Gastroesophageal sphincter (tissue), 4 donors: ENCODE measurements at regions not wholly inside any gene's neighbourhood (a gene's known extent, or its start where the extent isn't known, plus 50 kb on each side); places are given as distances from the start of the nearest gene placed in this dataset.

Experiments used
- ATAC-seq: fragments of 150-250 bp; one replicate; pipeline ENCODE4 v1.9.1; 2016; ENCODE audit warnings: mild to moderate bottlenecking, moderate library complexity
- H3K27ac ChIP-seq, 4 donors: fragments of 200-600 bp; sonication (generic) in 3 of 4; 1 replicate in 3 of 4; 2 replicates in 1 of 4; pipeline ENCODE4 v1.5.1; 2016 to 2019
- H3K27me3 ChIP-seq: fragments of 200-600 bp; sonication (generic); one replicate; pipeline ENCODE4 v1.5.1; 2019
- H3K36me3 ChIP-seq, 2 donors: fragments of 200-600 bp; sonication (generic); one replicate each; pipeline ENCODE4 v1.5.1; 2019; ENCODE audit warnings: control low read depth in 1 of 2
- H3K4me1 ChIP-seq, 3 donors: fragments of 200-600 bp; sonication (generic); 1 replicate in 2 of 3; 2 replicates in 1 of 3; pipeline ENCODE4 v1.5.1; 2016 to 2019; ENCODE audit warnings: control low read depth in 2 of 3
- H3K4me3 ChIP-seq, 2 donors: fragments of 200-600 bp; sonication (generic); one replicate each; pipeline ENCODE4 v1.5.1; 2019; ENCODE audit warnings: mild to moderate bottlenecking in 1 of 2, moderate library complexity in 1 of 2
- H3K9me3 ChIP-seq, 3 donors: fragments of 200-600 bp; sonication (generic); one replicate each; pipeline ENCODE4 v1.5.1; 2017 to 2019; ENCODE audit warnings: control low read depth in 2 of 3
- EP300 ChIP-seq: sonication (generic); formaldehyde crosslinking; IDR thresholded peaks from one replicate; pipeline ENCODE4 v1.6.1; 2017; ENCODE audit warnings: antibody characterized with exemption, mild to moderate bottlenecking
- POLR2A ChIP-seq, 2 donors: fragments of 450-650 bp; IDR thresholded peaks; one replicate each; pipeline ENCODE4 v1.6.1; 2017; ENCODE audit warnings: antibody characterized with exemption in 2 of 2, mild to moderate bottlenecking in 2 of 2, moderate library complexity in 1 of 2
- POLR2AphosphoS5 ChIP-seq: sonication (generic); formaldehyde crosslinking; IDR thresholded peaks from one replicate; pipeline ENCODE4 v1.6.1; 2017; ENCODE audit warnings: antibody characterized with exemption
- WGBS, 2 donors: methylation state at CpG; one replicate each; pipeline ENCODE4 v1.1.5; 2018; ENCODE audit warnings: low coverage in 1 of 2; 5-methylcytosine and 5-hydroxymethylcytosine counted together
- TF ChIP-seq, protein P1 (sequence below), 4 experiments: fragments of 200-600 bp in 2 of 4; fragments of 450-650 bp in 2 of 4; sonication (generic) in 1 of 4; IDR thresholded peaks; one replicate each; pipeline ENCODE4 v1.5.1; 2017 to 2019; ENCODE audit warnings: antibody characterized with exemption in 4 of 4, mild to moderate bottlenecking in 2 of 4, moderate library complexity in 2 of 4

DNA sequence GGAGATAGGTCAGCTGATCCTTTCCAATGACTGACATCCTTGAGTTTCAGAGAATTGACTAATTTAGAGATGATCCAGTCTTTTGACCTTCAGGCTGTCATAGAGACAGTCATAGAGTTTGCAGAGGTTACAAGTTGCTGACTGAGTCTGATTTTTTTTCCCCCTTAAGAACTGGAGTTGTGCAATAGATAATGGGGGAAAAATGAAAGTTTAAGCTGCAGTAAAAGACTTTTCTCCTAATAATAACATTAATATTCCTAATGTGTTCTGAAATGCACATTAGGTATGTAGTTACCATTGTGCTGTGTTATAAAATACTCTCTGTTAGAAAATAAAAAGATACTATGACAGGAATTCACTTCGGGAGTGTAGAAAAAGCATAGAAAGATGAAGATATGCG, 876.9 kb upstream of the RAG2 start:
- Histone ChIP-seq H3K27ac (no peak overlapping the region), H3K9me3 (no peaks in the 10 kb centered on the region), H3K36me3 (no peaks in the 10 kb centered on the region), H3K4me1 (no peaks in the 10 kb centered on the region), H3K4me3 (no peak overlapping the region), H3K27me3 (no peaks in the 10 kb centered on the region)
- TF ChIP-seq, protein P1, sequence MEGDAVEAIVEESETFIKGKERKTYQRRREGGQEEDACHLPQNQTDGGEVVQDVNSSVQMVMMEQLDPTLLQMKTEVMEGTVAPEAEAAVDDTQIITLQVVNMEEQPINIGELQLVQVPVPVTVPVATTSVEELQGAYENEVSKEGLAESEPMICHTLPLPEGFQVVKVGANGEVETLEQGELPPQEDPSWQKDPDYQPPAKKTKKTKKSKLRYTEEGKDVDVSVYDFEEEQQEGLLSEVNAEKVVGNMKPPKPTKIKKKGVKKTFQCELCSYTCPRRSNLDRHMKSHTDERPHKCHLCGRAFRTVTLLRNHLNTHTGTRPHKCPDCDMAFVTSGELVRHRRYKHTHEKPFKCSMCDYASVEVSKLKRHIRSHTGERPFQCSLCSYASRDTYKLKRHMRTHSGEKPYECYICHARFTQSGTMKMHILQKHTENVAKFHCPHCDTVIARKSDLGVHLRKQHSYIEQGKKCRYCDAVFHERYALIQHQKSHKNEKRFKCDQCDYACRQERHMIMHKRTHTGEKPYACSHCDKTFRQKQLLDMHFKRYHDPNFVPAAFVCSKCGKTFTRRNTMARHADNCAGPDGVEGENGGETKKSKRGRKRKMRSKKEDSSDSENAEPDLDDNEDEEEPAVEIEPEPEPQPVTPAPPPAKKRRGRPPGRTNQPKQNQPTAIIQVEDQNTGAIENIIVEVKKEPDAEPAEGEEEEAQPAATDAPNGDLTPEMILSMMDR (IDR thresholded peaks at IDR 0.05): no peak
- no peak for TF ChIP-seq POLR2AphosphoS5
- no peak for TF ChIP-seq POLR2A (IDR thresholded peaks at IDR 0.05)
- no peak for TF ChIP-seq EP300
- ATAC-seq: no peak
- WGBS, 2 donors: 60 to 65% methylated on average over 2 of the region's 2 CpGs

DNA sequence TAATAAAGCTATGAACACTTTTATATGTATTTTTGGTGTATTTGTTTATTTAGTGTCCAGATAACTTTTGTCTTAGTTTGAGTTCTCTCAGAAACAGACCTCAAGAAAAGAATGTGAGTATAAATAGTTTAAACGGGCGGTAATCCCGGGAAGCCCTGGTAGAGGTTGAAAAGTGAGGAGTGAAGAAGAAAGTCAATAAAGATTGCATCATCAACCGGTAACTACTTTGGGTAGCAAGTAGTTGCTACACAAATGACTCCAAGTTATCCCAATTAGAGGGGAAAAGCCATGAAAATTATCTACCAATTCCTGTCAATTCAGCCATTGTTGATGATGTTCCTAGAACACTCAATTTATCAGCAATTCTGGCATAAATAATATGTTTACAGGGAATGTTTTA, 870.3 kb upstream of the RAG2 start:
- no peak for TF ChIP-seq POLR2A (IDR thresholded peaks at IDR 0.05)
- no peak for TF ChIP-seq EP300
- TF ChIP-seq, protein P1 (IDR thresholded peaks at IDR 0.05): no peak
- TF ChIP-seq POLR2AphosphoS5: no peak

DNA sequence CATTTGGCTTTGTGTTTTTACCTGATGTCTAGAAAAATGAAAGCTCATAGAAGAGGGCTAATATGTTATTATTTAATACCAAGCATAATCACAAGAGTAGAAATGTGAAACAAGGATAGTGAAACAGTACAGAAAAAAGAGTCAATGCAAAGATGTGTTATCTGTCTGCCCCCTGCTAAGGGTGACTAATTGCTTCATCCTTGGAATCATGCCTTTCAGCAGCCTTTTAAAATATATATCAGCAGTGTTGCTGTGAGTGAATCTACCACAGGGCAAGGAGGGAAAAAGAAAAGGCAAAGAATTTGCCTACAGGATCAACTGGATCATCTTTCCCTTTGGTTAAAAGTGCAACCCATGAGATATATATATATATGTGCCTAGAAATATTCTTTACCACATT, 867.2 kb upstream of the RAG2 start:
- Histone ChIP-seq H3K27ac (no peak overlapping the region), H3K4me3 (no peak overlapping the region), H3K27me3 (no peaks in the 10 kb centered on the region), H3K9me3 (no peaks in the 10 kb centered on the region), H3K36me3 (no peaks in the 10 kb centered on the region), H3K4me1 (no peaks in the 10 kb centered on the region)
- no peak for TF ChIP-seq EP300
- TF ChIP-seq, protein P1 (IDR thresholded peaks at IDR 0.05): no peak
- TF ChIP-seq POLR2AphosphoS5: no peak
- TF ChIP-seq POLR2A (IDR thresholded peaks at IDR 0.05): no peak
- no peak for ATAC-seq

More for the DNA sequence above, 870.3 kb upstream of the RAG2 start:
- Histone ChIP-seq H3K4me1 (no peaks in the 10 kb centered on the region), H3K4me3 (no peak overlapping the region), H3K9me3 (no peaks in the 10 kb centered on the region), H3K36me3 (no peaks in the 10 kb centered on the region), H3K27me3 (no peaks in the 10 kb centered on the region), H3K27ac (no peak overlapping the region)
- no peak for ATAC-seq
- WGBS, 2 donors: 86% methylated on average over 4 of the region's 4 CpGs; no CpG with 5 or more reads in 1 of the 2 donors

DNA sequence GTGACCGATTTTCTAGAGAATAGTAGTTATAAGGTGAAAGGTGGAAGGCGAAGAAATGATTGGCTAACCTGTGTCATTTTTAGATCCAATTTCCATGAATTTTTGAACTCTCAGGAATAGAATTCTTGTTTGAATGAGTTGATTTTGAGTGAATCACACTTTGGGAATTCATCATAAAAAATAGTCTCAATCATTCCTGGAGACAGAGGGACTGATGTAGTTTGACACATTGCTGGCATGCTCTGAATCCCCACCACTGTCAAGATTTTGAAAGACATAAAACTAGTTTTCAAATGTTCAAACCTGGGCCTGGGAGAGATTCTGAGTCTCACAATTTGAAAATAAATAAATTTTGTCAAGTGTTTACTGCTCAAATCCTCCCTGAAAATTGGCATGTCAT, 861.4 kb upstream of the RAG2 start:
- TF ChIP-seq EP300: no peak
- TF ChIP-seq POLR2A (IDR thresholded peaks at IDR 0.05): no peak
- TF ChIP-seq POLR2AphosphoS5: no peak
- TF ChIP-seq, protein P1 (IDR thresholded peaks at IDR 0.05): no peak
- Histone ChIP-seq H3K4me3 (no peak overlapping the region), H3K27me3 (no peaks in the 10 kb centered on the region), H3K27ac (no peak overlapping the region), H3K9me3 (no peaks in the 10 kb centered on the region), H3K4me1 (no peaks in the 10 kb centered on the region), H3K36me3 (no peaks in the 10 kb centered on the region)
- no peak for ATAC-seq
- 88 to 93% methylated on average over 2 of the region's 2 CpGs for WGBS, 2 donors

DNA sequence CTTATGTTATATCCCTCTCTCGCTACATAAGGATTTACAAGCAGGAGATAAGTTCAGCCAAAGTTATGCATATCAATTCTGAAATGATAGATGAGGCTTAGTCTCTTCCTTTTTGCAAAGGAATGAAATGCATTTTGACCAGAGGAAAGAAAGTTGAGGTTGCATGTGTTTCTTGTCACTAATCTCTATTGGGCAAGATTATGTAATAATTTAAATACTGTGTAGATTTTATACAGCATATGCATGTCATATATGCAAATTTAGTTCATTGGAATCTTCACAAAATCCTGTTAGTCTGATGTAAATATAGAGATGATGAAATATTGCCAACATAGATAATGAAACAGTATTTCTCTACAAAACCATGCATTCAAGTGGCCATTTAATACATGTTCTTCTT, 858.7 kb upstream of the RAG2 start:
- ATAC-seq: no peak
- Histone ChIP-seq H3K27me3 (no peaks in the 10 kb centered on the region), H3K9me3 (no peaks in the 10 kb centered on the region), H3K27ac (no peak overlapping the region), H3K4me3 (no peak overlapping the region), H3K36me3 (no peaks in the 10 kb centered on the region), H3K4me1 (peaks cover 0 to 6% (median 0%) of the 10 kb centered on the region in 3 donors)
- 60 to 74% methylated on average over 1 of the region's 1 CpG for WGBS, 2 donors
- no peak for TF ChIP-seq POLR2A (IDR thresholded peaks at IDR 0.05)
- TF ChIP-seq, protein P1 (IDR thresholded peaks at IDR 0.05): no peak
- TF ChIP-seq POLR2AphosphoS5: no peak
- TF ChIP-seq EP300: no peak
